ENCODE measurements at regions not wholly inside any gene's neighbourhood (a gene's known extent, or its start where the extent isn't known, plus 50 kb on each side); places are given as distances from the start of the nearest gene placed in this dataset.

- Histone ChIP-seq H3K9ac (ENCODE audit: low read depth in 1 of 2, low read length in 2 of 2) (no peak overlapping the region), H3K36me3 (ENCODE audit: control insufficient read depth in 4 of 4, insufficient read depth in 3 of 4, low read depth in 1 of 4, low read length in 3 of 4) (no peaks in the 10 kb centered on the region), H3K4me1 (ENCODE audit: control insufficient read depth in 4 of 4, insufficient read depth in 4 of 4, low read length in 3 of 4) (no peaks in the 10 kb centered on the region), H3K27ac (ENCODE audit: low read depth in 1 of 2, low read length in 2 of 2) (no peak overlapping the region), H3K9me3 (ENCODE audit: control insufficient read depth in 4 of 4, low read length in 3 of 4) (peaks cover 0 to 4% (median 1%) of the 10 kb centered on the region in 4 donors), H3K4me3 (ENCODE audit: low read depth in 1 of 3, low read length in 3 of 3) (no peak overlapping the region), H3K27me3 (ENCODE audit: control insufficient read depth in 4 of 4, insufficient read depth in 4 of 4, low read length in 3 of 4) (peaks cover 0 to 5% (median 0%) of the 10 kb centered on the region in 4 donors)
- WGBS: 68% methylated on average over 3 of the region's 3 CpGs
- no peak for TF ChIP-seq ATF3 (IDR thresholded peaks at IDR 0.05)
- no peak for TF ChIP-seq SP1 (IDR thresholded peaks at IDR 0.05)
- TF ChIP-seq TAF1 (conservative IDR thresholded peaks at IDR 0.05): no peak
- TF ChIP-seq HNF4G (IDR thresholded peaks at IDR 0.05): no peak
- no peak for TF ChIP-seq GABPA (IDR thresholded peaks at IDR 0.05 in 1 of 2, conservative IDR thresholded peaks at IDR 0.05 in 1 of 2)
- TF ChIP-seq NR2F2 (IDR thresholded peaks at IDR 0.05): no peak
- TF ChIP-seq EGR1 (IDR thresholded peaks at IDR 0.05; ENCODE audit: low read depth in 2 of 2): no peak
- no peak for TF ChIP-seq MAX (IDR thresholded peaks at IDR 0.05)
- no peak for TF ChIP-seq RXRA (IDR thresholded peaks at IDR 0.05)
- TF ChIP-seq RAD21 (IDR thresholded peaks at IDR 0.05): no peak
- TF ChIP-seq REST (IDR thresholded peaks at IDR 0.05): no peak
- DNase-seq (ENCODE audit: low spot score): no peak
These were observed 245.7 kb downstream of the NSG2 start for GRCh38 chr5:174291162-174291561.

GRCh38 chr5:174292348-174292747, 246.8 kb downstream of the NSG2 start:
- Histone ChIP-seq H3K9me3 (ENCODE audit: control insufficient read depth in 4 of 4, low read length in 3 of 4) (peaks cover 0 to 4% (median 1%) of the 10 kb centered on the region in 4 donors), H3K27ac (ENCODE audit: low read depth in 1 of 2, low read length in 2 of 2) (no peak overlapping the region), H3K4me3 (ENCODE audit: low read depth in 1 of 3, low read length in 3 of 3) (no peak overlapping the region), H3K36me3 (ENCODE audit: control insufficient read depth in 4 of 4, insufficient read depth in 3 of 4, low read depth in 1 of 4, low read length in 3 of 4) (no peaks in the 10 kb centered on the region), H3K9ac (ENCODE audit: low read depth in 1 of 2, low read length in 2 of 2) (no peak overlapping the region), H3K27me3 (ENCODE audit: control insufficient read depth in 4 of 4, insufficient read depth in 4 of 4, low read length in 3 of 4) (peaks cover 0 to 4% (median 0%) of the 10 kb centered on the region in 4 donors), H3K4me1 (ENCODE audit: control insufficient read depth in 4 of 4, insufficient read depth in 4 of 4, low read length in 3 of 4) (no peaks in the 10 kb centered on the region)
- TF ChIP-seq RAD21 (IDR thresholded peaks at IDR 0.05): no peak
- no peak for TF ChIP-seq ZBTB33 (IDR thresholded peaks at IDR 0.05)
- TF ChIP-seq SP1 (IDR thresholded peaks at IDR 0.05): no peak
- TF ChIP-seq MAX (IDR thresholded peaks at IDR 0.05): no peak
- TF ChIP-seq TAF1 (conservative IDR thresholded peaks at IDR 0.05): no peak
- no peak for DNase-seq (ENCODE audit: low spot score)
- WGBS: 79% methylated on average over 3 of the region's 3 CpGs
